NCI-H748 (cell line): ENCODE measurements at regions not wholly inside any gene's neighbourhood (a gene's known extent, or its start where the extent isn't known, plus 50 kb on each side); places are given as distances from the start of the nearest gene placed in this dataset.
A peak's percentile ranks its signal among the peaks of the same experiment; 100 is the strongest.

Source experiments
- DNase-seq: peaks from one replicate; lab custom pipeline; 2025; ENCODE audit not compliant: unreplicated experiment; lab: John Stamatoyannopoulos, UW

DNA sequence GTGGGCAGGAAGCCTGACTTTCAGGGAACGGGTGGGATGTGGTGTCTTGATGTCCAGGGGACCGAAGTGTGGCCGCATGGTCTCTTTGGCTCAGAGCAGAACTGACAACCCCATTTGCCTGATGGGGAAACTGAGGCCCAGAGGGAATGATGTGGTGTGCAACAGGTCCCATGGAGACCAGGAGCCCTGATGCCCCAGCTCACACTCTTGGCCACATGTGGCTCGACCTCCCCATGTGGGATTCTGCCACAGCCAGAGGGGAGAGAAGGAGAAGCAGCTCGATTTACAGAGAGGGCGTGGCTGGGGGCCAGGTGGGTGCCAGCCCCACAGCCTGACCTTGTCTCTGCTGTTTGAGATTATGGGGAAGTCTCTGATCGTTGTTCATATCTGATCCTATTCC, 128.1 kb downstream of the TEX29 start:
- no peak for DNase-seq

- no peak for DNase-seq
These were observed 128.6 kb downstream of the TEX29 start for GRCh38 chr13:111449041-111449440.

DNA sequence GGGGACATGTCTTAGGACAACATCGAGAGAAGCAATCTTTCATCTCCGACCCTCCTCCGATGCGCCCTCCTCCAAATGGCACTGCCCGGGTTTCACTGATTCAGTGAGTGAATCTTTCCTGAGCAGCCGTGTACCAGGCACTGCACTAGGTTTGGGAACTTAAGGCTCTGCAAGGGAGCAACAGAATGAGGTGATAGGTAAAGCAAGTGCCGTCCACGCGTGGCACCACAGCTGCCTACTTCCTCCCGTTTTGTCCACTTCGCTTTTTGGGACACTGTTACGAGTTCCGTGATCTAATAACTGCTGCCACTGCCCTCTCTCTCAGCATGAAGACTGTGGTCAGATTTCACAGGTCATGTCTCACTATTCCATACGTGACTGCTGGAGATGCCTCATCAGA, 131.0 kb downstream of the TEX29 start:
- no peak for DNase-seq

GRCh38 chr13:111456452-111457230, 136.2 kb downstream of the TEX29 start:
- DNase-seq: no peak

DNA sequence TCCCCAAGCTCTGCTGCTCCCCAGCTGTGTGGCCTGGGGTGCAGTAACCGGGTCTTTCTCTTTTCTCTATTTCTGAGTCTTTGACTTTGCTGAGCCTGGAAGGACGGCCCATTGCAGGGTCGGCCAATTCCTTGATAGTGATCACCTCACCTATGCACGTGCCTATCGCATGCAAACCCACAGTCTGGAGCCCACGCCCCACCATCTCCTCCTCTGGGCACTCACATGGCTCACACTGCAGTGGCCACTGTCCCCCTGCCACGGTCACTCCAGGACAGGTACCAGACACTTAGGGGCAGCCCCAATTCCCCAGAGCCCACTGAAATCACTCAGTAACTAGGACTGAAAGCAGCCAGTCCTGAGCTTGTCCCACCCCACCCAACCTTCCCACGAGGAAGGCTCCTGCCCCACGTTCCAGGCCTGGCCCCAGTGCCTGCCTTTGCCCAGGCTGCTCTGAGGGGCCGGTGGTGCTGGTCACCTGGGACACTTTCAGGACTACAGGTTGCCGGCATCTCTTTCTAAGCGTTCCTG, 137.6 kb downstream of the TEX29 start:
- no peak for DNase-seq

- DNase-seq: no peak
These were observed 138.3 kb downstream of the TEX29 start for GRCh38 chr13:111458739-111459138.

DNA sequence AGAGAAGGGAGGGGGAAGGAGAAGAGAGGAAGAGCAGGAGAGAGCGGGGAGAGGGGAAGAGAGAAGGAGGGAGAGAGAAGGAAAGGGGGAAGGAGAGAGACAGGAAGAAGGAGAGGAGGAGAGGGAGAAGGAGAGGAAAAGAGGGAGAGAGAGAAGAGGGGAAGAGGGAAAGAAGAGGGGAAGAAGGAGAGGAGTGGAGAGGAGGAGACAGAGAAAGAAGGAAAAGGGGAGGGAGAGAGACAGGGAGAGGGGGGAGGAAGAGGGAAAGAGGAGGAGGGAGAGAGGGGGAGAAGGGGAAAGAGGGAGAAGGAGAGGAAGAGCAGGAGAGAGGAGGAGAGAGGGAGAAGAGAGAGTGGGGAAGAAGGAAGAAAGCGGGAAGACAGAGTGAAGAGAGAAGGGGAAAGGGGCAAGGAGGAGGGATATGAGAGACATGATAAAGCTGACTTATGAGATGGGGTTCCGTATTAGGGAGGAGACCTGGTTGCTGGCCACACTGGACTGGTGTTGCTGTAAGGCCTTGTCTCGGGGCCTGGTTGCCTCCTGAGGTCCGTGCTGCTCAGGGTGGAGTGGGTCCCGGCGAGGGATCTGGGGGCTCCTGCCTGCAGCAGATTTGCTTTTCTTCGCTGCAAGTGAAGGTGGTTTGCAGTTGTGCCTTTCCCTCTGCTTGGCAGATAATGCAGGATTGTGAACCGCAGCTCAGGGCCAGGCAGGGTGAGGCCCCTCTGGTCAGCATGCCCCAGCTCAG, 139.5 kb downstream of the TEX29 start:
- no peak for DNase-seq

DNA sequence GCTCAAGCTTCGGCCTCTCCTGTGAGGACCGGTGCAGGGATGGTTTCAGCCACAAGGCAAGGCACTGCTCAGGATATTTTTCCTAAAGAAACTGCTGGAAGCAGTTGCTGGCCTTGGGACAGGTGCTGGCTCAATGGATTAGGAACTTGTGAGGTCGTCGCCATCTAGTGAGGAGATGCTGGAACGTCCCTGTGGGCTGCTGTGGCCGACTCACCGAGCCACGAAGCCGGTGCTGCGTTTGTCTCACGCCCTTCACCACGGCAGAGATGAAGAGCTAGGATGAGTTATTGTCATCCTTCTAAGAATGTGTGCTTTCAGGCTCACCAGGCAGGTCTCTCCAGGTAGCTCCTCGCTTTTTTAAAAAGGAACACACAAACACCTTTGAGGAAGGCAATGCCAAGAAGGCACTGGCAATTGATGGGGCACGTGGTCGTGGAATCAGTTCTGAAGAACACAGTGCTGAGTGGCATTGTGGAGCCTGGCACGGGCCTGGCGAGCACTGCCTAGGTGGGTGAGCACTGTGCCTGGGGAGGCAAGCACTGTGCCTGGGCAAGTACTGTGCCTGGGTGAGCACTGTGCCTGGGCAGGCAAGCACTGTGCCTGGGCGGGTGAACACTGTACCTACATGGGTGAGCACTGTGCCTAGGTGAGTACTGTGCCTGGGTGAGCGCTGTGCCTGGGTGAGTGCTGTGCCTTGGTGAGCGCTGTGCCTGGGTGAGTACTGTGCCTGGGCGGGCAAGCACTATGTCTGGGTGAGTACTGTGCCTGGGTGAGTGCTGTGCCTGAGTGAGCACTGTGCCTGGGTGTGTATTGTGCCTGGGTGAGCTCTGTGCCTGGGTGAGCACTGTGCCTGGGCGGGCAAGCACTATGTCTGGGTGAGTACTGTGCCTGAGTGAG, 140.4 kb downstream of the TEX29 start:
- peak; percentile 71 for DNase-seq

DNA sequence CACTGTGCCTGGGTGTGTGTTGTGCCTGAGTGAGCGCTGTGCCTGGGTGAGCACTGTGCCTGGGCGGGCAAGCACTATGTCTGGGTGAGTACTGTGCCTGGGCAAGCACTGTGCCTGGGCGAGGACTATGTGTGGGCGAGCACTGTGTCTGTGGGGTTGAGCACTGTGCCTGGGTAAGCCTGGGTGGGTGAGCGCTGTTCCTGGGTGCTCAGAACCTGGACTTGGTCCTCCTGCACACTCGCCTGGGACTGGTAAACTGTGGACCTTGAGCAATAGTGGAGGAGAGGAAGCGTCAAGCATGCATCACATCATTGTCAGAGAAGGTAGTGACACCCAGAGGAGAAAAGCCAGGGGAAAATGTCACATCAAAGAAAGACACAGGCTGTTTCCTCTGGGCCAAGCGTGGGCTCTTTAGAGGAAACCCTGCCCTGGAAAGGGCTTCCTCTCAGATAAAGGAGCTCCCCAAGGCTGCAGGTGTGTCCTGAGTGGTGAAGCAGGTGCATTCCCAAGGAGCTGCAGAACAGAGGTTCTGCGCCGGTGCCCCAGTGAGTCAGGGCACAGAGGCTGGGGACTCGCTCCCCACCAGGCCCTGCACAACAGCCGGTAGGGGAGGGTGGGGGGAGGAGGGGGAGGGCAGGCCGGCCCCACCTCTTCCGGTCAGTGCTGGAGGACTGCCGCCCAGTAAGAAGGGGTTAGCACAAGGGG, 141.2 kb downstream of the TEX29 start:
- no peak for DNase-seq

DNA sequence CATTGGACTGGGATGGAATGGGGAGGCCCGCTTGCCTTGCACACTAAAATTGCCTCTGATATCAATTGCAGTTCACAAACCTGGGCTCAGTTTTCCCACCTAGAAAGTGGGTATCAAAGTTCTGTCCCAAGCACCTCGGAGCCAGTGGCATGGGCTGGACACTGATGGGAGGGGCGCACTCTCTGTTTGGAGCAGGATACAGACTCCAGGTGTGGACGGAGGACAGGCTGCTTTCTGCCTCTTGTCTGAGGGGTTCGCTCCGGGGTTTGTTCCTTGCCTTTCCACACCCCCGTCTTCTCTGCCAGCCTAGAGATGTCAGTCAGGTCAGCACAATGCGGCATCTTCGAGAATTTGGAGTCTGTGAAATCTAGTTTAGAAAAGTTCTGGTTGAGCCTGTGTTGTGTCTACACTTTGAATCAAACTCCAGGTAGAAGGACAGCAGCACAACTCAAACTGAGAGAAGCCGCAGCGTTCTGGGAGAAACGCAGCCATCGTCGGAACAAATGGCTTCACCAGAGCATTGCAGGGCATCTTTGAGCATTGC, 141.9 kb downstream of the TEX29 start:
- no peak for DNase-seq

GRCh38 chr13:111462944-111463343, 142.5 kb downstream of the TEX29 start:
- DNase-seq: no peak

DNA sequence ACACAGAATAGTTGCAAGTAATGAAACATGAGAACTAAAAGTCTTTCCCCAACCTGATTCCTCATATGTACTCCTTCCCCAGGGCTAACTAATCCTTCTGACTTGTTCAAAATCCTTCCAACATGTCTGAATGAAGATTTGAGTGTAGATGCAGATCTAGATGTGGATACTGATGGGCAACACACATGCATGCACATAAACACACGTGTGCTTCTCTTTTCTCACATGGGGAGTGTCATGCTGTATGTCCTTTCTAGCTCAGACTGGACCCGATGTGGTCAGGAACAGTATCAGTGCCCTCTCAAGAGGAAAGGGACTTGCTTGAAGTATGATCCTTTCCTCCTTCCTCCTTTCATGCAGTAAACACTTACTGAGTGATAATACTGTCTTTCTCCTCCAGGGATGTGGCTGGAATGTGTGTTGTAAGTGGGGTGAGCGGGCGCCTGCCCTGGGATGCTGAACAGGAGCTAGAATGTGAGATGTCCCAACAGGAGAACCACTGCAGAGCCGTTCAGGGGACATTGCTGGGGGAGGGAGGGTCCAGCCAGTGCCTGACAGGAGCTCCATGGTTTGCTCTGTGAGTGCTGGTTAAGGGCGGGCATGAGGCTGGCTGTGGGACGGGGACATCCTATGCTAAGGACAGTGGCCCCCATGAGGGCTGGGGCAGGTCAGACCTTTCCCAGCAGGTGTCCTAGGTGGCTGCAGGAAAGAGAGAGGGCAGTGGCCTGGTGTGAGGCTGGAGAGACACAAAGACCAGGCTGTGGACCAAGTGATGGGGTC, 146.9 kb downstream of the TEX29 start:
- DNase-seq: no peak

- no peak for DNase-seq
These were observed 147.9 kb downstream of the TEX29 start for GRCh38 chr13:111468037-111468959.

DNA sequence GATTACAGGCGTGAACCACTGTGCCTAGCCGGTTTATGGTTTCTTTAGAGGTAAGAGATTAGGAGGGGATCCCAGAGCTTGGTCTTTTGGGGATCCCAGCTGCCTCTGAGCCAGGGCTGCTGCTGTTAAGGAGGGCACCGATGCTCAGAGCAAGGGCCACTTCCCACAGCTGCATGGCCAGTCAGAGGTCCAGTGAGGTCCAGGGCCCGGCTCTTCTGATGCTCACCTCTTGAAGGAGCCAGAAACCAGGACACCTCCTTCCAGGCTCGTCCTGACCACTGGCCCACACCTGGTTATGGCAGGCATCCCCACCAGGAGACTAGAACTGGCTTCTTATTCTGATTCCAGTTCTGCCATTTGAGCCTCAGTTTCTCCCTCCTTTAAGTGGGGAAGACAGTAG, 149.0 kb downstream of the TEX29 start:
- no peak for DNase-seq

GRCh38 chr13:111469916-111470506, 149.6 kb downstream of the TEX29 start:
- no peak for DNase-seq

- no peak for DNase-seq
These were observed 150.5 kb downstream of the TEX29 start for GRCh38 chr13:111470933-111471332.

DNA sequence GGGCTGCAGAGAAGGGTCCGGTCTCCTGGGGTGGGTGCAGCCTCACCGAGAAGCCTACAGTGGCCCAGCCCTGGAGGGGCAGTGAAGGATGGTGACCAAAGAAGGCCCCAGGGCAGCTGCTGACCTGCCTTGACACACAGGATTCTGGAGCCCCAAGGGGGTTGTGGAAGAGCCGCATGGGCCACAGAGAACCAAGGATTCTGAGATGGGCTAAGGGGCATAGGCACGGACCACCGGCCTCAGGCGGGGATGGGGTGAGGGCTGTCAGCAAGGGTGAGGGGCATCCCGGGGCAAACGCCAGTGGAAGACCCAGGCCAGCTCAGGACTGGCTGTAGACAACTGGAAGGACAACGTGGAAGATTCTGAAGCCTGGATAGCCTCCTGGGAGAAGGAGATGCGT, 151.6 kb downstream of the TEX29 start:
- no peak for DNase-seq
